CD14-positive monocyte (primary cell): ENCODE measurements at regions not wholly inside any gene's neighbourhood (a gene's known extent, or its start where the extent isn't known, plus 50 kb on each side); places are given as distances from the start of the nearest gene placed in this dataset.

Source experiments
- DNase-seq, 3 donors: peaks; one replicate each; pipeline ENCODE4 v3.0.0-alpha.2; 2011 to 2022
- H2AFZ ChIP-seq: 2 replicates; pipeline ENCODE4 v1.6.0; 2012; ENCODE audit warnings: mild to moderate bottlenecking, low read depth, low read length, inconsistent platforms; ENCODE audit not compliant: insufficient read depth, poor library complexity, severe bottlenecking
- H3K27ac ChIP-seq, 2 donors: 1 replicate in 1 of 2; 2 replicates in 1 of 2; pipeline ENCODE4 v1.5.1; 2012 to 2013; ENCODE audit warnings: low read length in 2 of 2, control low read depth in 1 of 2, inconsistent platforms in 1 of 2, low read depth in 1 of 2, mild to moderate bottlenecking in 1 of 2
- H3K27me3 ChIP-seq, 2 donors: one replicate each; pipeline versions ENCODE4 v1.6.0 to v1.6.1; 2011 to 2013; ENCODE audit warnings: low read length in 2 of 2; ENCODE audit not compliant: control insufficient read depth in 2 of 2, insufficient read depth in 2 of 2
- H3K36me3 ChIP-seq, 2 donors: replicated peaks in 1 of 2; 1 replicate in 1 of 2; 2 replicates in 1 of 2; pipeline versions ENCODE4 v1.5.1 to v1.6.1; 2012 to 2013; ENCODE audit warnings: low read length in 2 of 2, control low read depth in 1 of 2, inconsistent platforms in 1 of 2, mild to moderate bottlenecking in 1 of 2; ENCODE audit not compliant: insufficient read depth in 2 of 2, control insufficient read depth in 1 of 2
- H3K4me1 ChIP-seq, 2 donors: 1 replicate in 1 of 2; 2 replicates in 1 of 2; pipeline versions ENCODE4 v1.5.1 to v1.6.1; 2012 to 2013; ENCODE audit warnings: low read length in 2 of 2, control low read depth in 1 of 2, inconsistent platforms in 1 of 2, mild to moderate bottlenecking in 1 of 2, moderate library complexity in 1 of 2; ENCODE audit not compliant: insufficient read depth in 2 of 2, control insufficient read depth in 1 of 2
- H3K4me2 ChIP-seq: replicated peaks from 2 replicates; pipeline ENCODE3; 2012; ENCODE audit warnings: low read length, moderate library complexity, mild to moderate bottlenecking; ENCODE audit not compliant: poor library complexity, severe bottlenecking; ENCODE audit errors: extremely low read depth
- H3K4me3 ChIP-seq, 3 experiments: fragments of 200-600 bp in 1 of 3; sonication (generic) in 1 of 3; replicated peaks in 1 of 3; 1 replicate in 2 of 3; 2 replicates in 1 of 3; pipeline ENCODE4 v1.5.1; 2011 to 2013; ENCODE audit warnings: low read length in 3 of 3, mild to moderate bottlenecking in 3 of 3, control low read depth in 2 of 3, low read depth in 2 of 3, inconsistent platforms in 1 of 3, moderate library complexity in 1 of 3
- H3K79me2 ChIP-seq: 2 replicates; pipeline ENCODE4 v1.6.0; 2012; ENCODE audit warnings: mild to moderate bottlenecking, control low read depth, inconsistent platforms, low read length, moderate library complexity; ENCODE audit not compliant: insufficient read depth
- H3K9ac ChIP-seq: 2 replicates; pipeline ENCODE4 v1.6.0; 2017; ENCODE audit warnings: low read length, mild to moderate bottlenecking; ENCODE audit not compliant: insufficient read depth, poor library complexity, severe bottlenecking
- H3K9me3 ChIP-seq, 2 donors: replicated peaks in 1 of 2; 1 replicate in 1 of 2; 2 replicates in 1 of 2; pipeline versions ENCODE4 v1.5.1 to v1.6.1; 2012 to 2013; ENCODE audit warnings: low read length in 2 of 2, control low read depth in 1 of 2; ENCODE audit not compliant: control insufficient read depth in 1 of 2, insufficient read depth in 1 of 2
- H4K20me1 ChIP-seq: 2 replicates; pipeline ENCODE4 v1.6.0; 2012; ENCODE audit warnings: mild to moderate bottlenecking, low read length, control low read depth, moderate library complexity; ENCODE audit not compliant: insufficient read depth
- H3K27ac Mint-ChIP-seq, 7 donors: one replicate each; pipeline ENCODE4 v1.8.0; 2020; ENCODE audit warnings: mild to moderate bottlenecking in 7 of 7, mixed read lengths in 7 of 7, moderate library complexity in 6 of 7, inconsistent platforms in 2 of 7
- H3K27me3 Mint-ChIP-seq, 3 donors: one replicate each; pipeline ENCODE4 v1.8.0; 2021 to 2022; ENCODE audit warnings: low read depth in 3 of 3, mild to moderate bottlenecking in 3 of 3, mixed read lengths in 3 of 3, moderate library complexity in 3 of 3, inconsistent platforms in 1 of 3
- H3K36me3 Mint-ChIP-seq, 2 donors: one replicate each; pipeline ENCODE4 v1.8.0; 2020; ENCODE audit warnings: mixed read lengths in 2 of 2, inconsistent platforms in 1 of 2, mild to moderate bottlenecking in 1 of 2
- H3K4me1 Mint-ChIP-seq: one replicate; pipeline ENCODE4 v1.8.0; 2020; ENCODE audit warnings: mild to moderate bottlenecking, mixed read lengths
- H3K4me3 Mint-ChIP-seq, 2 donors: one replicate each; pipeline ENCODE4 v1.8.0; 2020; ENCODE audit warnings: mild to moderate bottlenecking in 2 of 2, mixed read lengths in 2 of 2, moderate library complexity in 1 of 2
- H3K9me3 Mint-ChIP-seq, 7 donors: one replicate each; pipeline ENCODE4 v1.8.0; 2020 to 2022; ENCODE audit warnings: mixed read lengths in 7 of 7, mild to moderate bottlenecking in 6 of 7, moderate library complexity in 6 of 7, inconsistent platforms in 2 of 7
- WGBS: methylation state at CpG from one replicate; pipeline ENCODE4 v1.1.5; 2013; ENCODE audit warnings: missing lambda C conversion rate; ENCODE audit not compliant: insufficient coverage; 5-methylcytosine and 5-hydroxymethylcytosine counted together
- intact Hi-C, 2 donors: fragments of 100-400 bp; cut with micrococcal nuclease; formaldehyde crosslinking; loops; one replicate each; pipeline versions ENCODE4 v1.15.0 to v1.15.1; 2023
- TF ChIP-seq, protein P1 (sequence below): fragments of 200-600 bp; IDR thresholded peaks from one replicate; pipeline ENCODE4 v1.8.0; 2022; ENCODE audit warnings: antibody characterized with exemption, mild to moderate bottlenecking

DNA sequence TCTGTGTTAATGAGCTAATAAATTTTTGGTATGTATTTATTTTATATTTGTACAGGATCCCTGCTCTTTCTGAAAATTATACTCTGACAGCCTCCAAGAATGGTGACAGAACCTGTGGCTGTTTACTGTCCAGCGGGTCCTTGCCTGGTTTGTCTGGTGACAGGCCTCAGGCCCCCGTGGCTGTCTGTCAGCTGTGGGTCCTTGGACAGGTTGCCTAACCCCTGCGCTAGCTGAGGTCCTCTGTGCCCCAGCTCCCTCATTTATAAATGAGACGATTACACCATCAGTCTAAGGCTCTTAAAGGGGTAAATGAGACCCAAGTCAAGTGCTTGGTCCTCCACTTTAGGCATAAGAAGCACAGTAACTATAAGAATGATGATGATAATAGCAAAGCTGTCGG, 125.1 kb upstream of the COL5A1 start:
- Histone ChIP-seq H2AFZ (no peak overlapping the region), H3K36me3 (no peaks in the 10 kb centered on the region), H3K9me3 (no peaks in the 10 kb centered on the region), H3K9ac (no peak overlapping the region), H3K4me3 (no peak overlapping the region), H3K4me1 (no peaks in the 10 kb centered on the region), H3K79me2 (no peaks in the 10 kb centered on the region), H4K20me1 (no peaks in the 10 kb centered on the region), H3K4me2 (no peak overlapping the region), H3K27me3 (no peaks in the 10 kb centered on the region), H3K27ac (no peak overlapping the region)
- TF ChIP-seq, protein P1, sequence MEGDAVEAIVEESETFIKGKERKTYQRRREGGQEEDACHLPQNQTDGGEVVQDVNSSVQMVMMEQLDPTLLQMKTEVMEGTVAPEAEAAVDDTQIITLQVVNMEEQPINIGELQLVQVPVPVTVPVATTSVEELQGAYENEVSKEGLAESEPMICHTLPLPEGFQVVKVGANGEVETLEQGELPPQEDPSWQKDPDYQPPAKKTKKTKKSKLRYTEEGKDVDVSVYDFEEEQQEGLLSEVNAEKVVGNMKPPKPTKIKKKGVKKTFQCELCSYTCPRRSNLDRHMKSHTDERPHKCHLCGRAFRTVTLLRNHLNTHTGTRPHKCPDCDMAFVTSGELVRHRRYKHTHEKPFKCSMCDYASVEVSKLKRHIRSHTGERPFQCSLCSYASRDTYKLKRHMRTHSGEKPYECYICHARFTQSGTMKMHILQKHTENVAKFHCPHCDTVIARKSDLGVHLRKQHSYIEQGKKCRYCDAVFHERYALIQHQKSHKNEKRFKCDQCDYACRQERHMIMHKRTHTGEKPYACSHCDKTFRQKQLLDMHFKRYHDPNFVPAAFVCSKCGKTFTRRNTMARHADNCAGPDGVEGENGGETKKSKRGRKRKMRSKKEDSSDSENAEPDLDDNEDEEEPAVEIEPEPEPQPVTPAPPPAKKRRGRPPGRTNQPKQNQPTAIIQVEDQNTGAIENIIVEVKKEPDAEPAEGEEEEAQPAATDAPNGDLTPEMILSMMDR: no peak
- Mint-ChIP-seq H3K9me3 (peaks cover 0 to 19% (median 5%) of the 10 kb centered on the region in 7 donors), H3K4me1 (no peaks in the 10 kb centered on the region), H3K36me3 (no peaks in the 10 kb centered on the region), H3K4me3 (no peak overlapping the region), H3K27ac (no peak overlapping the region), H3K27me3 (peaks cover 0 to 4% (median 3%) of the 10 kb centered on the region in 3 donors)
- DNase-seq: no peak
- intact Hi-C loops: no loop called here
- WGBS: 80% methylated on average over 1 of the region's 5 CpGs

DNA sequence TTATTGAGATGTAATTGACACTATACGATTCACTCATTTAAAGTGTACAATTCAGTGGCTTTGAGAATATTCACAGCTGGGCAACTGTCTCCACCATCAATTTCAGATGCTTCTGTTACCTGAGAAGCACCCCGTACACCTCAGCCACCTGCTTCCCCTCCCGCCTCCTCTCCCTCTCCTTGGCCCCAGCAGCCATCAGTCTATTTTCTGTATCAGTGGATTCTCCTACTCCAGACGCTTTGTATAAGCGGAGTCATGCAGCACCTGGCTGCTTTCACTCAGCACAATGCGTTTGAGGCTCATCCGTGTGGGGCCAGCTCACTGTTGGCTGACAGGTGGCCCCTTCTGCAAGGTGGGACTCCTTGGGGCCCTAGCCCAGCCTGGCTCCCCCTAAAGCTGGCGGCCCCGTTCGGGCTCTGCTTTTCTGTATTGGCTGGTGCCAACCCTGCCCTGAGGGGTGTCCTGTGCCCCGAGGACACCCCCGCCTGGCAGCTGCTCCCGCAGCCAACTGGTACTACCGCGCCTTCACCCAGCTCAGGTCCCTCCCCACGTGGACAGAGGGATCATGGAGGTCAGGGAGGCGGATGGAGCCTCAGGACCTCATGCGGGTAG, 124.4 kb upstream of the COL5A1 start:
- DNase-seq: no peak
- Histone ChIP-seq H3K36me3 (no peaks in the 10 kb centered on the region), H3K79me2 (no peaks in the 10 kb centered on the region), H3K9me3 (no peaks in the 10 kb centered on the region), H3K27ac (no peak overlapping the region), H3K4me3 (no peak overlapping the region), H4K20me1 (no peaks in the 10 kb centered on the region), H3K4me2 (no peak overlapping the region), H3K4me1 (no peaks in the 10 kb centered on the region), H3K9ac (no peak overlapping the region), H2AFZ (no peak overlapping the region), H3K27me3 (no peaks in the 10 kb centered on the region)
- H3K4me3 Mint-ChIP-seq: no peak overlapping the region
- WGBS: 91% methylated on average over 18 of the region's 18 CpGs
- TF ChIP-seq, protein P1: no peak
- H3K27me3 Mint-ChIP-seq: peaks cover 0 to 5% (median 3%) of the 10 kb centered on the region in 3 donors
- intact Hi-C loops: no loop called here
- no peak overlapping the region for H3K27ac Mint-ChIP-seq
- no peaks in the 10 kb centered on the region for H3K4me1 Mint-ChIP-seq
- no peaks in the 10 kb centered on the region for H3K36me3 Mint-ChIP-seq
- H3K9me3 Mint-ChIP-seq: peaks cover 0 to 19% (median 5%) of the 10 kb centered on the region in 7 donors
